ENCODE measurements at regions not wholly inside any gene's neighbourhood (a gene's known extent, or its start where the extent isn't known, plus 50 kb on each side); places are given as distances from the start of the nearest gene placed in this dataset.

DNA sequence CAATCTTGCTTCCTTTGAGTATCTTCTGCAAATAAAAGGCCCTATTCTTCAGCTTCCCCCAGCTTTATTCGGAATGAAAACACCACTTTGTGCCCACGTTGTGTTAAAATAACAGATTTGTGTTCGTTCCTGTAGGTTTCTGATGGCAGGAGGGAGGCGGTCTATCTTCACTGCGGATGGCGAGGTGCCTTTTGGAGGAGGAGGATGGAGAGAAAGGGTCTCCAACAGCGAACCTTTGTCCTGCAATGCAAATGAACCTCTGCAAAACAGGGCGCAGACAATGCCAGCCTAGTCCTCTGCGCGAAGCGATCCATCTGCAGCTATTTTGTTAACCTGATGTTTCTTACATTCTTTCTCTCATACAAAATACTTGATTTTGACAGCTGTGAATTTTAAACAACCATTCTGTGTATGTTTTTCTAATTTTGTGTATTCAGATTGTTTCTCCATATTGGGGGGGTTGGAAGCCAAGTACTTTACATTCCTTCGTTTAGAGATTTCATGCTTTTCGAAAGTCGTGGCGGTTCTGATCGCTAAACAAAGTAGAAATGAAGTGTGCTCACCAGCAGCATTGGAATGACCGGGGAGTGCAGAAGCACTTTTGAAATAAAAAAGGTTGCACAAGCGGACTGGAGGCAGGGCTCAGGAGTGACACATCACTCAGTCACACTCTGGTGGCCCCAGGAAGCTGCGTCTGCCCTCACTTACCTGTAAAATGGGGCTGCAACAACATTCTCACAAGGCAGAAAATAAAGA is 279.0 kb upstream of the IRX5 start:
- TF ChIP-seq TCF7L2 (IDR thresholded peaks at IDR 0.05; ENCODE audit: low read depth, low read length), result no peak
- TF ChIP-seq, protein P1, sequence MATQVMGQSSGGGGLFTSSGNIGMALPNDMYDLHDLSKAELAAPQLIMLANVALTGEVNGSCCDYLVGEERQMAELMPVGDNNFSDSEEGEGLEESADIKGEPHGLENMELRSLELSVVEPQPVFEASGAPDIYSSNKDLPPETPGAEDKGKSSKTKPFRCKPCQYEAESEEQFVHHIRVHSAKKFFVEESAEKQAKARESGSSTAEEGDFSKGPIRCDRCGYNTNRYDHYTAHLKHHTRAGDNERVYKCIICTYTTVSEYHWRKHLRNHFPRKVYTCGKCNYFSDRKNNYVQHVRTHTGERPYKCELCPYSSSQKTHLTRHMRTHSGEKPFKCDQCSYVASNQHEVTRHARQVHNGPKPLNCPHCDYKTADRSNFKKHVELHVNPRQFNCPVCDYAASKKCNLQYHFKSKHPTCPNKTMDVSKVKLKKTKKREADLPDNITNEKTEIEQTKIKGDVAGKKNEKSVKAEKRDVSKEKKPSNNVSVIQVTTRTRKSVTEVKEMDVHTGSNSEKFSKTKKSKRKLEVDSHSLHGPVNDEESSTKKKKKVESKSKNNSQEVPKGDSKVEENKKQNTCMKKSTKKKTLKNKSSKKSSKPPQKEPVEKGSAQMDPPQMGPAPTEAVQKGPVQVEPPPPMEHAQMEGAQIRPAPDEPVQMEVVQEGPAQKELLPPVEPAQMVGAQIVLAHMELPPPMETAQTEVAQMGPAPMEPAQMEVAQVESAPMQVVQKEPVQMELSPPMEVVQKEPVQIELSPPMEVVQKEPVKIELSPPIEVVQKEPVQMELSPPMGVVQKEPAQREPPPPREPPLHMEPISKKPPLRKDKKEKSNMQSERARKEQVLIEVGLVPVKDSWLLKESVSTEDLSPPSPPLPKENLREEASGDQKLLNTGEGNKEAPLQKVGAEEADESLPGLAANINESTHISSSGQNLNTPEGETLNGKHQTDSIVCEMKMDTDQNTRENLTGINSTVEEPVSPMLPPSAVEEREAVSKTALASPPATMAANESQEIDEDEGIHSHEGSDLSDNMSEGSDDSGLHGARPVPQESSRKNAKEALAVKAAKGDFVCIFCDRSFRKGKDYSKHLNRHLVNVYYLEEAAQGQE (IDR thresholded peaks at IDR 0.05; ENCODE audit: insufficient read depth in 1 of 2, low read depth in 2 of 2, low read length in 1 of 2), result no peak
- TF ChIP-seq POLR2AphosphoS5 (IDR thresholded peaks at IDR 0.05; ENCODE audit: low read depth, low read length), result no peak
- TF ChIP-seq SIN3A (IDR thresholded peaks at IDR 0.05; ENCODE audit: borderline replicate concordance, insufficient read depth, low read depth, low read length), result no peak
- TF ChIP-seq, protein P2, sequence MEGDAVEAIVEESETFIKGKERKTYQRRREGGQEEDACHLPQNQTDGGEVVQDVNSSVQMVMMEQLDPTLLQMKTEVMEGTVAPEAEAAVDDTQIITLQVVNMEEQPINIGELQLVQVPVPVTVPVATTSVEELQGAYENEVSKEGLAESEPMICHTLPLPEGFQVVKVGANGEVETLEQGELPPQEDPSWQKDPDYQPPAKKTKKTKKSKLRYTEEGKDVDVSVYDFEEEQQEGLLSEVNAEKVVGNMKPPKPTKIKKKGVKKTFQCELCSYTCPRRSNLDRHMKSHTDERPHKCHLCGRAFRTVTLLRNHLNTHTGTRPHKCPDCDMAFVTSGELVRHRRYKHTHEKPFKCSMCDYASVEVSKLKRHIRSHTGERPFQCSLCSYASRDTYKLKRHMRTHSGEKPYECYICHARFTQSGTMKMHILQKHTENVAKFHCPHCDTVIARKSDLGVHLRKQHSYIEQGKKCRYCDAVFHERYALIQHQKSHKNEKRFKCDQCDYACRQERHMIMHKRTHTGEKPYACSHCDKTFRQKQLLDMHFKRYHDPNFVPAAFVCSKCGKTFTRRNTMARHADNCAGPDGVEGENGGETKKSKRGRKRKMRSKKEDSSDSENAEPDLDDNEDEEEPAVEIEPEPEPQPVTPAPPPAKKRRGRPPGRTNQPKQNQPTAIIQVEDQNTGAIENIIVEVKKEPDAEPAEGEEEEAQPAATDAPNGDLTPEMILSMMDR (IDR thresholded peaks at IDR 0.05), result no peak
- H3K27ac ChIP-seq (ENCODE audit: low read length), result no peak overlapping the region
- no TSS peak for BruUV-seq (replicated peaks)
- POLR2A ChIA-PET, result no interaction called here
- CTCF ChIA-PET, result no interaction called here
- H3K27me3 ChIP-seq (ENCODE audit: control insufficient read depth, insufficient read depth, low read length), result 0 out of 2 replicates have a peak, but pooled peaks cover 2% of the 10 kb centered on the region
- no peak overlapping the region for H3K4me3 ChIP-seq (ENCODE audit: low read depth in 2 of 2, low read length in 2 of 2)
- no peaks in the 10 kb centered on the region for H3K36me3 ChIP-seq (ENCODE audit: control insufficient read depth, insufficient read depth, low read length)
- in situ Hi-C loops (cut with HindIII; ENCODE audit: low pct_unique_long_range_greater_than_20kb, low sequenced_read_pairs), result no loop called here
- no peaks in the 10 kb centered on the region for H3K4me1 ChIP-seq (ENCODE audit: control insufficient read depth, insufficient read depth, low read length)
- ATAC-seq, result no peak
- no peaks in the 10 kb centered on the region for H3K9me3 ChIP-seq (ENCODE audit: control insufficient read depth, insufficient read depth, low read depth, low read length)
- DNase-seq (ENCODE audit: low read depth, low spot score), result no peak
- intact Hi-C loops (cut with micrococcal nuclease; ENCODE audit: unreplicated experiment), result no loop called here

DNA sequence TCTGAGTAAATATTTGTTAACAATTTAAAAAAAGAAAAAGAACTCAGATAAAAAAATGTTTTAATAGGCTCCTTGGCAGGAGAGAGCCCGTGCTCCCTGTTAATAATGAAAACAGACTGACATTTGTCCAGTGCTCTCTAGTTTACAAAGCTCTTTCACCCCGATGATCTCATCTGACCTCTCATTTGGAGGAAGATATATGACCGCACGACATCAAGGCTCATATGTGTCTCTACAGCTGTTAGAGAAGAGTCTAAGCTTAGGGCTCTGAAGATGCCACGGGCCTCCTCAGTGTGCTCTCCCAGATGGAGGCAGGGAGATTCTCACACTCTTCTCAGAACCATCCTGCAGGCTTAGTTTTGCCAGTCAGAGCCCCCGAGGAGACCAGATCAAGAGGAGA is 280.8 kb upstream of the IRX5 start:
- ChIA-PET CTCF (no interaction called here), POLR2A (no interaction called here)
- no peaks in the 10 kb centered on the region for H3K4me1 ChIP-seq (ENCODE audit: control insufficient read depth, insufficient read depth, low read length)
- H3K27ac ChIP-seq (ENCODE audit: low read length), result no peak overlapping the region
- ATAC-seq (no peak), DNase-seq (ENCODE audit: low read depth, low spot score) (no peak)
- in situ Hi-C loops (cut with HindIII; ENCODE audit: low pct_unique_long_range_greater_than_20kb, low sequenced_read_pairs) (no loop called here), intact Hi-C loops (cut with micrococcal nuclease; ENCODE audit: unreplicated experiment) (no loop called here)
- no peaks in the 10 kb centered on the region for H3K36me3 ChIP-seq (ENCODE audit: control insufficient read depth, insufficient read depth, low read length)
- H3K4me3 ChIP-seq (ENCODE audit: low read depth in 2 of 2, low read length in 2 of 2), result no peak overlapping the region
- H3K9me3 ChIP-seq (ENCODE audit: control insufficient read depth, insufficient read depth, low read depth, low read length), result no peaks in the 10 kb centered on the region
- no TSS peak for BruUV-seq (replicated peaks)
- TF ChIP-seq SIN3A (IDR thresholded peaks at IDR 0.05; ENCODE audit: borderline replicate concordance, insufficient read depth, low read depth, low read length) (no peak), TCF7L2 (IDR thresholded peaks at IDR 0.05; ENCODE audit: low read depth, low read length) (no peak), POLR2AphosphoS5 (IDR thresholded peaks at IDR 0.05; ENCODE audit: low read depth, low read length) (no peak)
- TF ChIP-seq, protein P1 (IDR thresholded peaks at IDR 0.05; ENCODE audit: insufficient read depth in 1 of 2, low read depth in 2 of 2, low read length in 1 of 2), result no peak
- TF ChIP-seq, protein P2 (IDR thresholded peaks at IDR 0.05), result no peak
- H3K27me3 ChIP-seq (ENCODE audit: control insufficient read depth, insufficient read depth, low read length), result peaks cover 2% of the 10 kb centered on the region; the same call in 1 of the 2 replicates
